ENCODE measurements at regions not wholly inside any gene's neighbourhood (a gene's known extent, or its start where the extent isn't known, plus 50 kb on each side); places are given as distances from the start of the nearest gene placed in this dataset.

GRCh38 chr5:115392611-115393010, 96.2 kb upstream of the CCDC112 start:
- TF ChIP-seq CTCF (conservative IDR thresholded peaks at IDR 0.05; ENCODE audit: low read depth, low read length) (no peak), RCOR1 (IDR thresholded peaks at IDR 0.05; ENCODE audit: insufficient replicate concordance, low read length) (no peak), POLR2A (IDR thresholded peaks at IDR 0.05; ENCODE audit: low read depth, low read length) (no peak), CEBPB (IDR thresholded peaks at IDR 0.05; ENCODE audit: low read depth, low read length) (peak; percentile 41), BHLHE40 (IDR thresholded peaks at IDR 0.05; ENCODE audit: low read depth, low read length) (no peak), RFX5 (IDR thresholded peaks at IDR 0.05; ENCODE audit: low read depth, low read length) (no peak)

Data from IMR-90 (cell line).